ENCODE measurements at regions not wholly inside any gene's neighbourhood (a gene's known extent, or its start where the extent isn't known, plus 50 kb on each side); places are given as distances from the start of the nearest gene placed in this dataset.

DNA sequence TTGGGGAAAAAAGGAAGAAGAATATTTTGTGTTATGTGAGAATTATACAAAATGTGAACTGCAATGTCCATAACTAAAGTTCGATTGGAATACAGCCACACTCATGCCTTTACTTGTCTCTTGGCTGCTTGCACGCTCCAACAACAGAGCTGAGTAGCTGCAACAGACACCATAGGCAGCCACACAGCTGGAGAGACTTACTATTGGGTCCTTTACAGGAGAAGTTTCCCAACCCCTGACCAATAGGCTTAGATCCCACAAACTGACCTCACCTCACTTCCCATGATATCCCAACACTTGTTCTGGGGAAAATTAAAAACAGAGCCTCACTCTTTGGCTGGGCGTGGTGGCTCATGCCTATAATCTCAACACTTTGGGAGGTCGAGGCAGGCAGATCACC lies 213.8 kb downstream of the SH3BP4 start:
- TF ChIP-seq POLR2AphosphoS5 (IDR thresholded peaks at IDR 0.05; ENCODE audit: low read depth, low read length) (no peak), POLR2A (IDR thresholded peaks at IDR 0.05; ENCODE audit: low read depth, low read length) (no peak), TAF1 (IDR thresholded peaks at IDR 0.05; ENCODE audit: borderline replicate concordance, low read depth, low read length) (no peak)
